KMS-11 (cell line): ENCODE measurements at regions not wholly inside any gene's neighbourhood (a gene's known extent, or its start where the extent isn't known, plus 50 kb on each side); places are given as distances from the start of the nearest gene placed in this dataset.

ENCODE experiments used
- H2AFZ ChIP-seq: fragments of 200-600 bp; sonication (generic); 2 replicates; pipeline ENCODE4 v1.6.1; 2016; ENCODE audit warnings: antibody characterized with exemption, mixed run types, low read depth
- H3K27ac ChIP-seq: fragments of 200-600 bp; sonication (generic); 2 replicates; pipeline ENCODE4 v1.6.1; 2016; ENCODE audit warnings: mild to moderate bottlenecking, mixed run types
- H3K27me3 ChIP-seq: fragments of 200-600 bp; sonication (generic); 2 replicates; pipeline ENCODE4 v1.6.1; 2017; ENCODE audit warnings: mild to moderate bottlenecking, low read depth, mixed run types, moderate library complexity; ENCODE audit not compliant: insufficient read depth
- H3K36me3 ChIP-seq: fragments of 200-600 bp; sonication (generic); 2 replicates; pipeline ENCODE4 v1.6.1; 2017; ENCODE audit warnings: mild to moderate bottlenecking, mixed run types; ENCODE audit not compliant: insufficient read depth
- H3K4me1 ChIP-seq: fragments of 200-600 bp; sonication (generic); 2 replicates; pipeline ENCODE4 v1.6.1; 2016; ENCODE audit warnings: mild to moderate bottlenecking, low read depth, mixed run types; ENCODE audit not compliant: poor library complexity, severe bottlenecking
- H3K4me2 ChIP-seq: fragments of 200-600 bp; sonication (generic); 2 replicates; pipeline ENCODE4 v1.7.0; 2016; ENCODE audit warnings: mild to moderate bottlenecking, mixed run types
- H3K4me3 ChIP-seq: fragments of 200-600 bp; sonication (generic); IDR thresholded peaks from 2 replicates; pipeline ENCODE4 v1.6.1; 2017; ENCODE audit warnings: low read depth, low read length, mixed read lengths; ENCODE audit not compliant: insufficient read depth
- H3K79me2 ChIP-seq: fragments of 200-600 bp; sonication (generic); 2 replicates; pipeline ENCODE4 v1.6.1; 2016; ENCODE audit warnings: low read depth, mixed run types; ENCODE audit not compliant: insufficient read depth
- H3K9ac ChIP-seq: fragments of 200-600 bp; sonication (generic); 2 replicates; pipeline ENCODE4 v1.6.1; 2016; ENCODE audit warnings: mild to moderate bottlenecking, mixed run types
- H4K20me1 ChIP-seq: fragments of 200-600 bp; sonication (generic); 2 replicates; pipeline ENCODE4 v1.6.1; 2016; ENCODE audit warnings: mild to moderate bottlenecking, mixed run types; ENCODE audit not compliant: insufficient read depth
- TF ChIP-seq, protein P1 (sequence below): fragments of 200-600 bp; sonication (generic); conservative IDR thresholded peaks from 2 replicates; pipeline ENCODE4 v1.6.1; 2017; ENCODE audit warnings: low read depth, mild to moderate bottlenecking, antibody characterized with exemption, low read length, moderate library complexity, mixed read lengths

GRCh38 chr11:70776914-70777532 is 378.7 kb downstream of the CTTN start:
- Histone ChIP-seq H4K20me1 (no peaks in the 10 kb centered on the region), H3K27ac (no peak overlapping the region), H3K4me2 (no peak overlapping the region), H3K4me1 (peaks cover 32% of the 10 kb centered on the region), H2AFZ (no peak overlapping the region), H3K4me3 (no peak overlapping the region), H3K36me3 (no peaks in the 10 kb centered on the region), H3K27me3 (no peaks in the 10 kb centered on the region), H3K9ac (no peak overlapping the region), H3K79me2 (no peaks in the 10 kb centered on the region)
- TF ChIP-seq, protein P1, sequence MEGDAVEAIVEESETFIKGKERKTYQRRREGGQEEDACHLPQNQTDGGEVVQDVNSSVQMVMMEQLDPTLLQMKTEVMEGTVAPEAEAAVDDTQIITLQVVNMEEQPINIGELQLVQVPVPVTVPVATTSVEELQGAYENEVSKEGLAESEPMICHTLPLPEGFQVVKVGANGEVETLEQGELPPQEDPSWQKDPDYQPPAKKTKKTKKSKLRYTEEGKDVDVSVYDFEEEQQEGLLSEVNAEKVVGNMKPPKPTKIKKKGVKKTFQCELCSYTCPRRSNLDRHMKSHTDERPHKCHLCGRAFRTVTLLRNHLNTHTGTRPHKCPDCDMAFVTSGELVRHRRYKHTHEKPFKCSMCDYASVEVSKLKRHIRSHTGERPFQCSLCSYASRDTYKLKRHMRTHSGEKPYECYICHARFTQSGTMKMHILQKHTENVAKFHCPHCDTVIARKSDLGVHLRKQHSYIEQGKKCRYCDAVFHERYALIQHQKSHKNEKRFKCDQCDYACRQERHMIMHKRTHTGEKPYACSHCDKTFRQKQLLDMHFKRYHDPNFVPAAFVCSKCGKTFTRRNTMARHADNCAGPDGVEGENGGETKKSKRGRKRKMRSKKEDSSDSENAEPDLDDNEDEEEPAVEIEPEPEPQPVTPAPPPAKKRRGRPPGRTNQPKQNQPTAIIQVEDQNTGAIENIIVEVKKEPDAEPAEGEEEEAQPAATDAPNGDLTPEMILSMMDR = no peak

DNA sequence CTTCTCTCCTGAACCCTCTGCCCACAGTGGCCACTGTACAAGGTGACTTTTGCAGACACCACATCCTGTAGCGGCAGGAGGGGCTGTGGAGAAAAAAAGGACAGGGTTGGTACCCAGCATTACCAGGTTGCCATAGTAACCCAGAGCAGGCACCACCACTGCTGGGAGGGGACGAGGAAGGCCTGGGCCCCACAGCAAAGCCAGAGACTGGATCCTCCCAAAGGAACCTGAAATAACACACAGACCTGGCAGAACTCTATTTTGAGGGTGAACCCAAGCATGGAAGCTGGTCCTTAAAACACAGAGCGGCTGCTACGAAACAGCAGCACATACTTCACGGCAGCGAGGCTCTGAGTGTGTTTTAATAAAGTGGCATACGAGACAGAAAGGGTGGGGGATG is 380.6 kb downstream of the CTTN start:
- TF ChIP-seq, protein P1 = no peak

GRCh38 chr11:70779433-70780245 is 381.3 kb downstream of the CTTN start:
- TF ChIP-seq, protein P1 = no peak
- Histone ChIP-seq H3K9ac (no peak overlapping the region), H3K36me3 (no peaks in the 10 kb centered on the region), H3K27ac (no peak overlapping the region), H3K79me2 (no peaks in the 10 kb centered on the region), H3K4me3 (no peak overlapping the region), H3K27me3 (no peaks in the 10 kb centered on the region), H2AFZ (no peak overlapping the region), H4K20me1 (no peaks in the 10 kb centered on the region), H3K4me2 (no peak overlapping the region), H3K4me1 (peaks cover 49% of the 10 kb centered on the region)

More for the DNA sequence above, 380.6 kb downstream of the CTTN start:
- Histone ChIP-seq H3K9ac (no peak overlapping the region), H3K27me3 (no peaks in the 10 kb centered on the region), H3K79me2 (no peaks in the 10 kb centered on the region), H4K20me1 (no peaks in the 10 kb centered on the region), H3K36me3 (no peaks in the 10 kb centered on the region), H3K27ac (no peak overlapping the region), H3K4me2 (peak overlapping the region; percentile 52; the same call in 1 of the 2 replicates), H2AFZ (no peak overlapping the region; the same call in 1 of the 2 replicates), H3K4me1 (peaks cover 48% of the 10 kb centered on the region), H3K4me3 (no peak overlapping the region)

DNA sequence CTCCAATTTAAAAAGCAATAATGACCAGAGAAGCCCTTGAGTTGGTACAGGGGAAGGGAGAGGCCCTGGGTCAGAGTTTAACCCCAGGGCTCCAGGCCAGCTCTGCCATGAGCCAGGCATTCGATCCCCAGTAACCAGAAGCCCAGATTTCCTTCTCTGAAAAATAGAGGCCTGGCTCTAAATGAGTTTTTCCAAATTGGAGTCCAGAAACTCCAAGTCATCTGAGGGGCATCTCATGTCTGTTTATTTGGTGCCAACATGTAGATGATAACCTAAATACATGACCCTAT is 381.9 kb downstream of the CTTN start:
- no peaks in the 10 kb centered on the region for H3K27me3 ChIP-seq
- no peaks in the 10 kb centered on the region for H3K36me3 ChIP-seq
- H4K20me1 ChIP-seq = no peaks in the 10 kb centered on the region
- H3K4me1 ChIP-seq = peaks cover 49% of the 10 kb centered on the region
- H3K4me3 ChIP-seq = no peak overlapping the region
- no peak overlapping the region for H3K4me2 ChIP-seq
- H3K27ac ChIP-seq = no peak overlapping the region
- no peaks in the 10 kb centered on the region for H3K79me2 ChIP-seq
- H3K9ac ChIP-seq = no peak overlapping the region
- H2AFZ ChIP-seq = no peak overlapping the region
- TF ChIP-seq, protein P1 = no peak
